HG03354 (cell line): ENCODE measurements at regions not wholly inside any gene's neighbourhood (a gene's known extent, or its start where the extent isn't known, plus 50 kb on each side); places are given as distances from the start of the nearest gene placed in this dataset.

Source experiments
- ATAC-seq: cut with Tn5 transposase; IDR thresholded peaks from one replicate; pipeline ENCODE4 v1.9.1; 2021; ENCODE audit warnings: mild to moderate bottlenecking; ENCODE audit not compliant: unreplicated experiment, poor library complexity, severe bottlenecking

GRCh38 chr11:91837411-91838330, 386.9 kb upstream of the FAT3 start:
- no peak for ATAC-seq

DNA sequence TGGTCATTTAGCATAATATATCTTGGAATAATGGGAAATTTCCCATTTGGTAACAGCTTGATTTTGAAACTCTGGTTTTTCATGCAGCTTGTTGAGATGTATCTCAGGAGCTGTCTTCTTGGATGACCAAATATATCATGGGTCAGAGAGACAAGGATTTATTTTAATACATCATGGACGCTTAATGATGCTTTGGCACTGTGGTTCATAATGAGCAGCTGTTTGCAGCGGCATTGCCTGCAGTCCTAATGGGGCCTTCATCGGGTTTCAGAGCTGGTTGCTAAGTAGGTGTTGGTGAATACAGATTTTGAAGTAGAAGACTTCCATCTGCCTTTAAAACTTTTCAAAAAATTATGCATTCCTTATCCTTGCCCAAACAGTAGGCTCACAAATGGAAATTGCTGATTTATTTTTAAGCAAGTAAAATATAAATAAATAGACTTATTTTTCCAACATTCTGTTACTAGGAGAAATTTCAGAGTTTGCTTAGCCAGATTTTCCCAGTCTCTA, 389.5 kb upstream of the FAT3 start:
- no peak for ATAC-seq

DNA sequence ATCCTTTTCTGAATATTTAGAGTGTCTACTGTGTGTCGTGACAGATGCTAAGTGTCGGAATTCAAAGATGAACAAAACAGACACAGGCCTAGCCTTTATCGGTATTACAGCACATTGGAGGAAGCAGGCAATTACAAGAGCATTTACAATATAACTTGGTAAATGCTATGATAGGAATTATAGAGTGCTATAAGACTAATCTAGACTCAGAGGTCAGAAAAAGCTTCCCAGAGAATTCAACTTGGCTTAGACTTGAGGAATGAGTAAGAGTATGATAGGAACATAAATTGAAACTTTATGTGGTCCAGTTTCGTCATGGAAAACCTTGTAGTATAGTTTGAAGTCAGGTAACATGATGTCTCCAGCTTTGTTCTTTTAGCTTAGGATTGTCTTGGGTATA, 395.7 kb upstream of the FAT3 start:
- ATAC-seq: no peak

DNA sequence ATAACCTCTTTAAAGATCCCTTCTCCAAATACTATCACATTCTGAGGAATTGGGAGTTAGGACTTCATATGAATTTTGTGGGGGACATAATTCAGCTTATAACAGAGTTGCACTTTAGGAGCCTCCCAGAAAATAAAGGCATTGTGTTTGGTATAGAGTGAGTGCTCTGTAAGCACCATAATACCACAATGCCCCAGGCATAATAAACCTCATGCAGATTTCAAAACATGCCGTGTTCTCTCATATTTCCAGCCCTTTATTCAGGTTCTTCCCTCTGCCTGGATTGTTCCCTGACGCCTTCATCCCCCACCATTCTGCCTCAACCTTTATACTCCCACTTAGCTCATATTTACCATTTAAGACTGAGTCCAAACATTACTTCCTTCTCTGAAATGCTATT, 398.8 kb upstream of the FAT3 start:
- ATAC-seq: no peak

- no peak for ATAC-seq
These were observed 401.3 kb upstream of the FAT3 start for GRCh38 chr11:91823252-91823830.

- no peak for ATAC-seq
These were observed 401.8 kb upstream of the FAT3 start for GRCh38 chr11:91822805-91823204.

DNA sequence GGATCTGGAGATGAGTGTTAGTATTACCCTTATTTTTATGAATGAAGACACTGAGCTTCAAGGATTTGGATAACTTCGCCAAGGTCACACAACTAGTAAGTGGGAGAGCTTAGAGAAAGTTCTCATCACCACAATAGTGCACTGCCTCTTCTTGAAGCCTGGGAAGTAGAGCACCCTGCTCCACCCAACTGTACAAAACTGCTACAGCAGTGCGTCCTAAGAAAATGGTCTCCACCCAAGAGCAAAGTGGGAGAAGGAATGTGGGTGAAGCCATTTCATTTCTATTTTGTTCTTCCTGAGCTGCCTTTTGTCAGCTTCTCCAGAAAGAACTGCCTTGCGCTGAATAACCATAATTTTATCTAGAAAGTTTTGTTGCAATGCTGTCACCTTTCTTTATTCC, 403.9 kb upstream of the FAT3 start:
- ATAC-seq: no peak

GRCh38 chr11:91819777-91820176, 404.8 kb upstream of the FAT3 start:
- ATAC-seq: no peak

- no peak for ATAC-seq
These were observed 405.4 kb upstream of the FAT3 start for GRCh38 chr11:91819195-91819594.

DNA sequence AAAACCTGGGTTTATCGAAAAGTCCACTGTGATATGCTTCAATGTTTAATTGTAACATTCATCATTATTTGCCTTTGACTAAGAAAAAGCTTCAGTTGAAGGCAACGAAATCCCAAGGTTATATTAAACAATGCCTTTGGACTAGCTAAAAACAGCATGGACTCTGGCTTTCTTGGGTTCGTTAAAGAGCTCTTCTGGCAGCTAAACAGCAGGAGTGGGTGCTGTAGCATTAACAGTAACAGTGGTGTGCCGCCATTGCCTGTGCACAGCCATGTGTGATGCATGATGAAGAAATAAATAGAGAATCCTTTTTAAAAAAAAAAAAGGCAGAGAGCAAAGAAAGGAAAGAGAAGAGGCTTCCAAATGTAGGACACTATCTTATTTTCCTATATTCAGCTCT, 406.6 kb upstream of the FAT3 start:
- no peak for ATAC-seq

DNA sequence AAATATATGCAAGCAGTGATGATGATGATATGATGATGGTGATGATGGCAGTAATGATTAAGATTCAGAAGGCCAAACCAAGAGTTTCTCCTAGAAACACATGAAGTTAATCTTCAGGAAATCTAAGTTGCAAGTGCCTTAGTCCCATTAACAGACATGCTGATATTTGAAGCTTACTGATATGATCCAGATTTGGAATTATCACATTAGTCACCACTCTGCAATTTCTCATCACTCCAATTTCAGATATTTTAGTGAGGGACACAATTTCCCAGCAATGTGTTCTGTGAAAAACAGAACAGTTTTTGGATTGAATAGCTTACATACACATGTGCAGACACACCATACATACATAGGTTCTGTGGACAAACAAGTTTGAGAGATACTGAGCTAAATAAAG, 411.4 kb upstream of the FAT3 start:
- no peak for ATAC-seq

DNA sequence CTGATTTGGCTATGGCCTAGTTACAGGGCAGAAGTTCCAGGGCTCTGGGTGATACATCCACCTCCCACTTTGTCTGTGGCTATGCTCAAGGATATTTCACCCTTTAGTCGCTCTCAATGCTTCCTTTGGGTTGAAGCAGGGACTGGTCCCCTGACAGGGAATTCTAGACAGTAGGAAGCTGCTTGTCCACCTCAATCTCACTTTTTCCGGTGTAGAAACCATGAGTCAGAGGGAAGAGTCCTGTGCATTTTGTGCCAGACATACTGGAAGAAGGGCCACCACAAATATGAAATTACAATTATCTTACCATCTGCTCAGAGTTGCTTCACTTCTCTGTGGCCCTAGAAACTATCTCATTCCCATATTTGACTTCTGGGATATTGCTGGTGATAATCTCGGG, 413.7 kb upstream of the FAT3 start:
- no peak for ATAC-seq

DNA sequence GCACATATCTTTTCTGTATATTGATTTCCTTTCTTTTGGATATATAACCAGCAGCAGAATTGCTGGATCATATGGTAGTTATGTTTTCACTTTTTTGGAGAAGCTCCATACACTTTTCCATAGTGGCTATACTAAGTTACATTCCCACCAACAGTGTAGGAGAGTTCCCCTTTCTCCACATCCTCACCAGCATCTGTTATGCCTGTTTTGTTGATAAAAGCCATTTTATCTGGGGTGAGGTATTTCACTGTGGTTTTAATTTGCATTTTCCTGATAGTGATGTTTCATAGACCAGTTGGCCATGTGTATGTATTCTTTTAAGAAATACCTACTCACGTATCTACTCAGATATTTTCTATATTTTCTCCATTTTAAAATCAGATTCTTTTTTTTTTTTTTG, 419.3 kb upstream of the FAT3 start:
- ATAC-seq: no peak

GRCh38 chr11:91804042-91804441, 420.6 kb upstream of the FAT3 start:
- no peak for ATAC-seq

DNA sequence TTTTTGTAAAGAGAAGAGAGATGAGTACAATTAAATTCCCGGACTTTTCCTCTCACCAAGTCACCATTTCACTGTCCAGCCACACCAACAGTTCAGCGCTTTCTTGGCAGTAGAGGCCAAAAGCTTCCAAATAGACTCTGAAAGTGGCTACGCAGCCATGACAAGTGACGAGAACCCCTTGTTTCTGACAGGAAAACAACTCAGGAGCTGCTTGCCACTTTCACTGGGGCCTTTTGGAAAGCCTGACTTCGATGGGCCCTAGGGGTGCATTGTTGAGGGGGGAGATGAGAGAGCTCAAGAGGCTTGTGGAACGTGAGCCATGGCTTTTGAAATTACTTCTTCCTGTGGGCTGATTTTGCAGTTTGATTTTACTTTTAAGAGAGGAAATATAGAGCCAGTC, 422.1 kb upstream of the FAT3 start:
- ATAC-seq: no peak

DNA sequence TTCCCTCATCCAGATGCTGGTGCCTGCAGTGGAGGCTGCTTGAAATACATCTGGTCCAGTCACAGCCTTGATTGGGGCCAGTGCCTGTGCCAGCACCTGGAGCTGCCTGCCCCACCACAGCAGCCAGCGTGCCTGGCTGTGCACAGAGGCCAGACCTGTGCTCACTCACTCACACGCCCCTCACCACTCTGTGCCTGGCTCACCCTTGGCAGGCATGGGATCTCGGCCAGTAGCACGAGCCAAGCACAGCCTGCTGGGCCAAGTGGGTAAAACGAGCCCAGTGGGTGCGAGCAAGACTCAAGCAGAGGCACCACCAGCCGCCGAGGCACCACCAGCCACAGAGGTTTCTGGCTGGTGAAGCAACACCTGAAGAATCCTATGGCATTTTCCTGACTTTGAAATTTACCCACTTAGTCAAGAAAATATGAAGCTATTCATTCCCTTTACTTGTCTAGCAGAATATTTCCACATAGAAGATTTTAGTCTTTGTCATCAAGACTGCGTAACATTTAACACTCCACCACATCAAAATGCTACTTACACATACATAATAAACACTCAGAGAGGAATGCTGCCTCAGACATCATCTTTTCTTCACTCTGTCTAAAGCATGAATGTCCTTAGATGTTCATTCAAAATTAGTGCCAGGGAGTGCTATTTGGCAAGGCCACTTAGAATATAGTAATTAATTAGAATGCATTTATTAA, 424.3 kb upstream of the FAT3 start:
- ATAC-seq: no peak

GRCh38 chr11:91798240-91798639, 426.4 kb upstream of the FAT3 start:
- no peak for ATAC-seq

- ATAC-seq: no peak
These were observed 427.6 kb upstream of the FAT3 start for GRCh38 chr11:91796999-91797398.

DNA sequence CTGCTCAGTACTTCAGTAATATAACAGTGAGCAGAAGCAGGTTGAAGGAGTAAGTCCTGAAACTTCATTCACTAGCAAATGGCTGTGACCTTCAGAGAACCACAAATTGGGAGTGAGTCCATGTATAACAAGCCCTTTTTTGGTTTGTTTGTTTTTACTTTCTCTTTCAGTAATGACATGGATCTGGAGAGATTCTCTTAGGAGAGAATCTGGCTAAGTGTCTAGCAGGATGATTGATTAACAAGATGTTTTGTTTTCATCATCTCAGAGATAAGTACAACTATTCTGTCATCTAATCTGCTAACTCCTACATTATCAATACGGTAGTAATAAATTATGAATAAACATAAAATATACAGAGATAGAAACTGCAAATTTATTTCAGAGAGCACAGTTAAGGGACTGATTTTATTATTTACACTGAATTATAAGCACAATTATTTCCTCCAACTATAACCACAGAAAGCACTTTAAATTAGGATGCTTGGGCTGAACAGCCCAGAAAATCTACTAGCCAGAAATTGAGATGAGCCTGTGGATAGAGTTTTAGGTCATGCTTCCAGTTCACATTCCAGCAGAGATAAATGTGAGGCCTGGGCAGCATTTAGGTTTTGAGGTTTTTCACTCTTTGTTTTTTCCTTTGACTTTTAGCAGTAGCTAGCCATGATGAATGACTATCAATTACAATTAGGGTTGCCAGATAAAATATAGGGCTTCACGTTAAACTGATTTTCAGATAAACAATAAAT, 429.3 kb upstream of the FAT3 start:
- no peak for ATAC-seq

DNA sequence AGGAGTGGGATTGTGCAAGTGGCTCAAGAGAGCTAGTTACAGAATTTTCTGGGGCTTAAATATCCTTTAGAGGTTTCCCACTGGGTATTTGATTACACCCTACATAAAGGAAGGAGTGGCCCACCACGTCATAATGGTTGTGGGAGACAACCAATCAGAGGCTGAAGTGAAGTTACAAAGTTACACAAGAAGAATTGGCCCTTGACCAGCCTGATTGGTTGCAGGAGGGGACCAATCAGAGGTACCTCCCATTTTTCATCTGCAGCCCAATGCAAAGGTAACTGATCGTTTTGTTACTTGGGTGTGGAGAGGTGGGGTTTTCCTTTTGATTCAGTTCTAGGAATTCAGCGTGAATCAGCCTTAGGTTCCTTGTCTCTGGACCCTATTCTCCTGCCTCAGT, 430.5 kb upstream of the FAT3 start:
- no peak for ATAC-seq
